ENCODE measurements at regions not wholly inside any gene's neighbourhood (a gene's known extent, or its start where the extent isn't known, plus 50 kb on each side); places are given as distances from the start of the nearest gene placed in this dataset.

DNA sequence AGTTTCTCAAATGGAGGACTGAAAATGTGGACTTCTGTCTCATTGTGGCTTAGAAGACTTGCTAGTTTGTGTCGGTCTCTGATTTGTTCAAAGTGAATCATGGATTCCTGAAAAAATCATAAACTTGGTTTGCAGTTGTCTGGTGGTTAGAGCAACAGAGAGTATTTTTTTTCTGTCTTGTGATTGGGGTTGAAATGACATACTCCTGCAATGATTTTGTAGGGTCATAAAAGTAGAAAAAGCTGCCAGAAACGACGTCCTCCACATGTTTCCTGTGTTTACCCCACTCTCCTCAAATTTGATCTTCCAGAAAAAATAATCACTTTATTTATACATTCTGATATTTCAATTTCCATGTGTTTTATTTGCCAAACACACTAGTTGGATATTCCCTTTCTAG lies 219.2 kb upstream of the PGR start:
- Histone ChIP-seq H4K20me1 (ENCODE audit: insufficient read depth, low read length) (no peaks in the 10 kb centered on the region), H3K4me3 (ENCODE audit: low read length) (no peak overlapping the region), H3K9me3 (ENCODE audit: insufficient read depth, low read length) (no peaks in the 10 kb centered on the region), H3K36me3 (replicated peaks; ENCODE audit: low read depth, low read length) (no peaks in the 10 kb centered on the region), H3K4me1 (ENCODE audit: low read length) (no peaks in the 10 kb centered on the region), H2AFZ (ENCODE audit: low read depth, low read length) (no peak overlapping the region), H3K9ac (ENCODE audit: low read length) (no peak overlapping the region), H3K79me2 (ENCODE audit: low read length) (no peaks in the 10 kb centered on the region), H3K27me3 (ENCODE audit: low read depth, low read length) (no peaks in the 10 kb centered on the region), H3K4me2 (ENCODE audit: low read length) (no peak overlapping the region), H3K27ac (ENCODE audit: low read length) (no peak overlapping the region)
- no peak for TF ChIP-seq EZH2phosphoT487 (IDR thresholded peaks at IDR 0.05; ENCODE audit: low read depth)
- TF ChIP-seq, protein P1, sequence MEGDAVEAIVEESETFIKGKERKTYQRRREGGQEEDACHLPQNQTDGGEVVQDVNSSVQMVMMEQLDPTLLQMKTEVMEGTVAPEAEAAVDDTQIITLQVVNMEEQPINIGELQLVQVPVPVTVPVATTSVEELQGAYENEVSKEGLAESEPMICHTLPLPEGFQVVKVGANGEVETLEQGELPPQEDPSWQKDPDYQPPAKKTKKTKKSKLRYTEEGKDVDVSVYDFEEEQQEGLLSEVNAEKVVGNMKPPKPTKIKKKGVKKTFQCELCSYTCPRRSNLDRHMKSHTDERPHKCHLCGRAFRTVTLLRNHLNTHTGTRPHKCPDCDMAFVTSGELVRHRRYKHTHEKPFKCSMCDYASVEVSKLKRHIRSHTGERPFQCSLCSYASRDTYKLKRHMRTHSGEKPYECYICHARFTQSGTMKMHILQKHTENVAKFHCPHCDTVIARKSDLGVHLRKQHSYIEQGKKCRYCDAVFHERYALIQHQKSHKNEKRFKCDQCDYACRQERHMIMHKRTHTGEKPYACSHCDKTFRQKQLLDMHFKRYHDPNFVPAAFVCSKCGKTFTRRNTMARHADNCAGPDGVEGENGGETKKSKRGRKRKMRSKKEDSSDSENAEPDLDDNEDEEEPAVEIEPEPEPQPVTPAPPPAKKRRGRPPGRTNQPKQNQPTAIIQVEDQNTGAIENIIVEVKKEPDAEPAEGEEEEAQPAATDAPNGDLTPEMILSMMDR (IDR thresholded peaks at IDR 0.05; ENCODE audit: low read depth, low read length): no peak

DNA sequence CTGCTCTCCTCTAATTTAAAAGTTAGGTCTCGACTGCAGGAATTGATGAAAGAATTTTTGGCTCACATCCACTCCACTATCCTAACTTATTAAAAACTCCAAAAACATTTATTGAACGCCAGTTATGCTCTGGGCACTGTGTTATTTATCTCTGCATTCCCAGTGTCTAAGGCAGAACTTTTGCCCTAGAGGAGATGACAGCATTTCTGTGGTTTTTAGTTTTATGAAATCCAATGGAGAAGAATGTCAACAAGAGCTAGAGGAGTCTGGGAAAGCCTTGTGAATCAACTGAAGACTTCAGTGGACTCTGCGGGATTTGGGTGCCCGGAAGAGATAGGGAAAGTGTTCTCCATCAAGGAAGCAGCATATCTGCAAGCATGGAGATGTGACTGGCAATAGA lies 217.0 kb upstream of the PGR start:
- Histone ChIP-seq H3K27me3 (ENCODE audit: low read depth, low read length) (no peaks in the 10 kb centered on the region), H3K4me2 (ENCODE audit: low read length) (no peak overlapping the region), H3K36me3 (replicated peaks; ENCODE audit: low read depth, low read length) (no peaks in the 10 kb centered on the region), H3K4me3 (ENCODE audit: low read length) (no peak overlapping the region), H4K20me1 (ENCODE audit: insufficient read depth, low read length) (no peaks in the 10 kb centered on the region), H3K9me3 (ENCODE audit: insufficient read depth, low read length) (no peaks in the 10 kb centered on the region), H2AFZ (ENCODE audit: low read depth, low read length) (no peak overlapping the region), H3K27ac (ENCODE audit: low read length) (no peak overlapping the region), H3K9ac (ENCODE audit: low read length) (no peak overlapping the region), H3K79me2 (ENCODE audit: low read length) (no peaks in the 10 kb centered on the region), H3K4me1 (ENCODE audit: low read length) (no peaks in the 10 kb centered on the region)
- TF ChIP-seq, protein P1 (IDR thresholded peaks at IDR 0.05; ENCODE audit: low read depth, low read length): no peak
- TF ChIP-seq EZH2phosphoT487 (IDR thresholded peaks at IDR 0.05; ENCODE audit: low read depth): no peak

DNA sequence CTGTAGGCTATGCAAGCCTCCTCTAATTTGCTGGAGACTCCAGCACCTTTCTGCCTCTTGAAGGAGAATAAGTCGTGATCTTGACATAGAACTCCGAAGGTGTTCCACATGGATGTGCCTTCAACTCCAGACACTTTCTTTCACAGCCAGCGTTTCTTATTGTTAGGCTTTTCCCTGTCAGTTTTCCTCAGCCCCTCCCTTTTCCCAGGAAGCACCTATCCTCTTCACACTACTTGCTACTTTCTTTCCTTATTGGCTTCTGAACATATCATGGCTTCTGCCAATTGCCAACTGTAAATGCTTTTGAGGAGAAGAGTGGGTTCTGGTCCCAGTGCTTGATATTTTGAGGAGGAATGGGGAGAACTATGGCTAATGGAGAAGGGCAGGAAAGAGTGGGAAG lies 216.3 kb upstream of the PGR start:
- H4K20me1 ChIP-seq (ENCODE audit: insufficient read depth, low read length): no peaks in the 10 kb centered on the region
- no peaks in the 10 kb centered on the region for H3K4me1 ChIP-seq (ENCODE audit: low read length)
- H2AFZ ChIP-seq (ENCODE audit: low read depth, low read length): no peak overlapping the region
- H3K9ac ChIP-seq (ENCODE audit: low read length): no peak overlapping the region
- TF ChIP-seq, protein P1 (IDR thresholded peaks at IDR 0.05; ENCODE audit: low read depth, low read length): no peak
- TF ChIP-seq EZH2phosphoT487 (IDR thresholded peaks at IDR 0.05; ENCODE audit: low read depth): no peak
- H3K9me3 ChIP-seq (ENCODE audit: insufficient read depth, low read length): no peaks in the 10 kb centered on the region
- H3K27me3 ChIP-seq (ENCODE audit: low read depth, low read length): no peaks in the 10 kb centered on the region
- no peak overlapping the region for H3K4me2 ChIP-seq (ENCODE audit: low read length)
- no peak overlapping the region for H3K4me3 ChIP-seq (ENCODE audit: low read length)
- H3K36me3 ChIP-seq (replicated peaks; ENCODE audit: low read depth, low read length): no peaks in the 10 kb centered on the region
- H3K79me2 ChIP-seq (ENCODE audit: low read length): no peaks in the 10 kb centered on the region
- no peak overlapping the region for H3K27ac ChIP-seq (ENCODE audit: low read length)

DNA sequence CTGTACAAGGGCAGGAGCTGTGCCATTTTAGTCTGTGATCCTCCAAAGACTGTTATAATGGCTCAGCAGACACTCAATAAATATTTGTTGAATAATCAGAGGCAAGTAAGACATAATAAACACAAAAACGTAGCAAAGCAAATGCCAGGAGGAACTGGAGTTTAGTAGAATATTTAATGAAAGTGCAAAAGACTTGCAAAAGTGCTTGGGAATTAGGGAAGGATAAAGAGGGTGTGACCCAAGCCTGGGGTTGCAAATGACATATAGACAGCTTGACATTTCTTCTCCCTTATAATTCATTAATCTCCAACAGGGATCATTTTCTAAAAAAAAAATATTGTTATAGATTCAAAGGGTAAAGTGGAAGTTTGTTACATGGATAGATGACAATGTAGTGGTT lies 212.7 kb upstream of the PGR start:
- Histone ChIP-seq H3K9me3 (ENCODE audit: insufficient read depth, low read length) (no peaks in the 10 kb centered on the region), H3K79me2 (ENCODE audit: low read length) (no peaks in the 10 kb centered on the region), H3K4me3 (ENCODE audit: low read length) (no peak overlapping the region), H4K20me1 (ENCODE audit: insufficient read depth, low read length) (no peaks in the 10 kb centered on the region), H3K4me2 (ENCODE audit: low read length) (no peak overlapping the region), H2AFZ (ENCODE audit: low read depth, low read length) (no peak overlapping the region), H3K36me3 (replicated peaks; ENCODE audit: low read depth, low read length) (no peaks in the 10 kb centered on the region), H3K9ac (ENCODE audit: low read length) (no peak overlapping the region), H3K4me1 (ENCODE audit: low read length) (no peaks in the 10 kb centered on the region), H3K27me3 (ENCODE audit: low read depth, low read length) (no peaks in the 10 kb centered on the region), H3K27ac (ENCODE audit: low read length) (no peak overlapping the region)
- TF ChIP-seq, protein P1 (IDR thresholded peaks at IDR 0.05; ENCODE audit: low read depth, low read length): no peak
- no peak for TF ChIP-seq EZH2phosphoT487 (IDR thresholded peaks at IDR 0.05; ENCODE audit: low read depth)
